ENCODE measurements at regions not wholly inside any gene's neighbourhood (a gene's known extent, or its start where the extent isn't known, plus 50 kb on each side); places are given as distances from the start of the nearest gene placed in this dataset.

DNA sequence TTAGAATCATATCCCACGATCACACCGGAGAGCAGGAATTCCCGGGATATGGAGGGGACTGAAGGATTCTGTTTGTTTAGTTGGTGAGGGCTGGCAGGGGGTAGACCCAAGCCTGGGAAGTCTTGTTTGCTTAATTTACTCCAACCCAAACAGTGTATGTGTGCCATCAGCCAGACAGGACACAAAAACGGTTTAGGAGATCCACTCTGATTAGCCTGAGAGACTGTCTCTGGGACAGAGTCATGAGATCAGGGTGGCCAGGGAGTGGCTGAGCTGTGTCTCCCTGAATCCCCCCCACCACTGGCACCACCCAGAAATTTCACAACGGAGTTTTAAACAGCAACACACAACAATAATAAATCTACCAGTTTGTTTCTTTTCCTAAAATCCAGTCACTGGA lies 127.0 kb downstream of the RBFOX3 start:
- Histone ChIP-seq H3K27me3 (ENCODE audit: control insufficient read depth in 1 of 2, insufficient read depth in 2 of 2, low read length in 2 of 2) (peaks cover 31 to 48% of the 10 kb centered on the region in 2 donors), H3K36me3 (ENCODE audit: control insufficient read depth in 2 of 2, insufficient read depth in 2 of 2, low read length in 2 of 2) (no peaks in the 10 kb centered on the region), H3K9me3 (ENCODE audit: control insufficient read depth in 2 of 2, low read length in 2 of 2) (no peaks in the 10 kb centered on the region), H3K27ac (ENCODE audit: low read length) (no peak overlapping the region), H3K4me1 (ENCODE audit: control insufficient read depth, insufficient read depth, low read length) (no peaks in the 10 kb centered on the region), H3K9ac (ENCODE audit: low read length in 2 of 2) (no peak overlapping the region), H3K4me3 (ENCODE audit: low read length in 2 of 2) (no peak overlapping the region)

DNA sequence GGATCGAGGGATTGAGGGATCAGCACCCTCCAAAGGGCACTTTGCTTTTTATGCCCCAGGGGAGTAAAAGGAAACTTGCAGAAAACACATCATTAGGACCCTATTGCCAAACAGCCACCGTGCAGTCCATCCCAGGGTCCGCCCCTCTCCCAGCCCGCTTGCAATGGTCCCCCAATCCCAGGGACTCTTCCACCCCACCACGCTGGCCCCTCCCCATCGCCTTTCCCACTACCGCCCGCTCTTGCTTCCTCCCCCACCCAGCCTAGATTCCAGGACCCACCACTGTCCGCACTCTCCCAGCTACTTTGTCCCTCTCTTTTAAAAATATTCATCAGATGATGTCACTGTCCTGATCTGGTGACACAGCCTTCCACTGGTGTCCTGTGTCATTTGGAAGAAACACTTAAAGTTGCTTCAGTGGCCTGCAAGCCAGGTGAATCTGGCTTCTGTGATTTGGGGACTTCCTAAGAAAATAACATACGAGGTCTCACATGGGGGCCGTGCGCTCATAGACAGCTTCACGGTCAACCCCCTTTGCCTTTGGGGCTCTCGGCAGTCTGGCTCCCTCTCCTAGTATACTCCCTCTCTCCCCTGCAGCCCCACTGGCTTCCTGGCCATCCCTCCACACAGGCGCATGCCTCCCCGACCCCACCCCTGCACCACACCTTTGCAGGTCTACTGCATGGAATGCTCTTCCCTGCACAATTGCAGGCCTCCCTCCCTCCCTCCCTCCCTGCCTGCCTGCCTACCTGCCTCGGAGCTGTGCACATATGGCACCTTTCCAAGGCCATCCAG lies 127.9 kb downstream of the RBFOX3 start:
- peaks cover 3% of the 10 kb centered on the region for H3K4me1 ChIP-seq (ENCODE audit: control insufficient read depth, insufficient read depth, low read length)
- H3K27ac ChIP-seq (ENCODE audit: low read length) = no peak overlapping the region
- H3K27me3 ChIP-seq (ENCODE audit: control insufficient read depth in 1 of 2, insufficient read depth in 2 of 2, low read length in 2 of 2) = peaks cover 31 to 53% of the 10 kb centered on the region in 2 donors
- H3K9ac ChIP-seq (ENCODE audit: low read length in 2 of 2) = no peak overlapping the region
- no peak overlapping the region for H3K4me3 ChIP-seq (ENCODE audit: low read length in 2 of 2)
- no peaks in the 10 kb centered on the region for H3K9me3 ChIP-seq (ENCODE audit: control insufficient read depth in 2 of 2, low read length in 2 of 2)
- H3K36me3 ChIP-seq (ENCODE audit: control insufficient read depth in 2 of 2, insufficient read depth in 2 of 2, low read length in 2 of 2) = no peaks in the 10 kb centered on the region

DNA sequence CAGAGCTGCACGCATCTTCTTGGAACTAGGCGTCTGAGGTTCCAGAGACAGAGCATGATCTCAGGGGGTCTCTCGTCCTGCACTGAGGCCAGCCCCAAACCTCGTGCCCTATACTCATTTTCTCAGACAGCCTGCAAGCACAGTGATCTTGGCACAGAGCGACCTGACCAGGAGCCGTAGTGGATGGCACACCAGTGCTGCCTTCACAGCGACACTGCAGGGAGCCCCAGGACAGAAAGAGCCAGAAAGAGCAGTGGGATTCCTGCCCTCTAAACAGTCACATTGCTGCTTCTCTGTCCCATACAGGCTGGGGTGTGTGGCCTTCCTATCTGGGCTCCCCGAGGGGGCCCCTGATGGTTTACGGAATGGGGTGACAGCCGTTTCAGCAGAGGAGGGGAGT lies 131.0 kb downstream of the RBFOX3 start:
- Histone ChIP-seq H3K4me3 (ENCODE audit: low read length in 2 of 2) (no peak overlapping the region), H3K36me3 (ENCODE audit: control insufficient read depth in 2 of 2, insufficient read depth in 2 of 2, low read length in 2 of 2) (no peaks in the 10 kb centered on the region), H3K9me3 (ENCODE audit: control insufficient read depth in 2 of 2, low read length in 2 of 2) (no peaks in the 10 kb centered on the region), H3K4me1 (ENCODE audit: control insufficient read depth, insufficient read depth, low read length) (peaks cover 6% of the 10 kb centered on the region), H3K27me3 (ENCODE audit: control insufficient read depth in 1 of 2, insufficient read depth in 2 of 2, low read length in 2 of 2) (peaks cover 37 to 51% of the 10 kb centered on the region in 2 donors), H3K9ac (ENCODE audit: low read length in 2 of 2) (no peak overlapping the region), H3K27ac (ENCODE audit: low read length) (no peak overlapping the region)

DNA sequence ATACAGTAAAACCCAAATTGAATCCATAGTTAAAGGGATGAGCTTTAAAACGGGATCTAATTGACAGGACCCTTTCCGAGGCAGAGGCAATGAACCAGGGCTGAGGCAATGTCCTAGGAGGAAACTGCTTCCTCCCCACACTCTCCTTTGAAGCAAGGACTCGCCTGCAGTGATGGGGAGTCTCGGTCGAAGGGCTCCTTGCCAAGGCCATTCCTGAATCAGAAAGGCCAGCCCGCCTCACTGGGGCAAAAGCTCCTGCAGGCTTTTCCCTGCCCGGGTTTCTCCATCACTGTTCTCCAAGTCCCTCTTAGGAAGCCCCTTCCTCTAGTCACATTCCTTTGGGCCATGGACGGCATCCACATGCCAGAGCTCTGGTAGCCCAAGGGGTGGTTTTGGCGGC lies 132.0 kb downstream of the RBFOX3 start:
- peaks cover 37 to 49% of the 10 kb centered on the region in 2 donors for H3K27me3 ChIP-seq (ENCODE audit: control insufficient read depth in 1 of 2, insufficient read depth in 2 of 2, low read length in 2 of 2)
- H3K9ac ChIP-seq (ENCODE audit: low read length in 2 of 2) = no peak overlapping the region
- H3K9me3 ChIP-seq (ENCODE audit: control insufficient read depth in 2 of 2, low read length in 2 of 2) = no peaks in the 10 kb centered on the region
- peaks cover 6% of the 10 kb centered on the region for H3K4me1 ChIP-seq (ENCODE audit: control insufficient read depth, insufficient read depth, low read length)
- H3K36me3 ChIP-seq (ENCODE audit: control insufficient read depth in 2 of 2, insufficient read depth in 2 of 2, low read length in 2 of 2) = no peaks in the 10 kb centered on the region
- H3K4me3 ChIP-seq (ENCODE audit: low read length in 2 of 2) = no peak overlapping the region
- H3K27ac ChIP-seq (ENCODE audit: low read length) = no peak overlapping the region

DNA sequence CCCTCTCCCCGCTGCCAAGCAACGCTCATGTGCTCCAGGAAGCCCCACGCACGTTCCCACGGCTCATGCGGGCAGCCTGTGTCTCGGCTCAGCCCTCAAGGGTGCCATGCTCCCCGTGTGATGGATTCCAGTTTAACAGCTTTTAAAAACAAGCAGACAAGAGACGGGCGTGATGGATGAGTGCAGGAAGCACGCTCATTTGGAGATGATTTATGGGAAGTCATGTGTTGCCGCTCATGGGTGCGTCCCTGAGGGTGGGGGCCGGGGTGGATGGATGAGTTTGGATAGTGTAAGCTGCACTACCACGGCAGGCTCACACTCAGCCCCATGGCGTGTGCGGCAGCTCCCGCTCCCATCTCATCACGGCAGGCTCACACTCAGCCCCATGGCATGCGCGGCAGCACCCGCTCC lies 132.8 kb downstream of the RBFOX3 start:
- peak overlapping the region in 1 of 2 donors; percentile 20 for H3K4me3 ChIP-seq (ENCODE audit: low read length in 2 of 2)
- no peaks in the 10 kb centered on the region for H3K9me3 ChIP-seq (ENCODE audit: control insufficient read depth in 2 of 2, low read length in 2 of 2)
- H3K27ac ChIP-seq (ENCODE audit: low read length) = no peak overlapping the region
- H3K27me3 ChIP-seq (ENCODE audit: control insufficient read depth in 1 of 2, insufficient read depth in 2 of 2, low read length in 2 of 2) = peaks cover 32 to 48% of the 10 kb centered on the region in 2 donors
- H3K9ac ChIP-seq (ENCODE audit: low read length in 2 of 2) = no peak overlapping the region
- H3K36me3 ChIP-seq (ENCODE audit: control insufficient read depth in 2 of 2, insufficient read depth in 2 of 2, low read length in 2 of 2) = no peaks in the 10 kb centered on the region
- peaks cover 6% of the 10 kb centered on the region for H3K4me1 ChIP-seq (ENCODE audit: control insufficient read depth, insufficient read depth, low read length)

DNA sequence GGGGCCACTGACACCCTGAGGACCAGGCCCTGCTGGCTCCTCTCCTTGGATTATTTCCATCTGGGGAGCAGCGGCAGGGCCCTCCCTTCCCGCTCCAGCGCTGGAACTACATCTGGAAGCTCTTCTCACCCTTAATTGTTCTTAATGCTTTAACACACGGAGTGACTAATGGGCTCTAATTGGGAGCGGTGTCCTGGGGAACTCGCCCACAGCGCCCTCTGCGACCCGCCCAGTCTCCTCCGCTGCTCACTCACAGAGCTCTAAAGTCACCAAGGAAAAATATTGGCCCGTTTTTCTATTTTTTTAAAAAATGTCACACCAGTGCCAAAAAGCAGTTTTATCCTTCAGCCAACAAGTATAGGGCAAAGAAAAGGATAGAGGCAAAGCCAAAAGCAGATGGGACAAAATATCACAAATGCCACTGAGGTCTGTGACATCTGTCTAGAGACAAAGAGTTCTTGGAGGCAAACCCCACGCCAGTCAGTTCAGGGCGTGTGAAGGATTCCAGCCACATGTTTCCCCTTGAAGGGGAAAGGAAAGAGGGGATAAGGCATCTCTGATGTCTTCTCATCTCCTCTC lies 134.7 kb downstream of the RBFOX3 start:
- peaks cover 0 to 3% of the 10 kb centered on the region in 2 donors for H3K9me3 ChIP-seq (ENCODE audit: control insufficient read depth in 2 of 2, low read length in 2 of 2)
- H3K9ac ChIP-seq (ENCODE audit: low read length in 2 of 2) = no peak overlapping the region
- H3K27me3 ChIP-seq (ENCODE audit: control insufficient read depth in 1 of 2, insufficient read depth in 2 of 2, low read length in 2 of 2) = peaks cover 30 to 37% of the 10 kb centered on the region in 2 donors

DNA sequence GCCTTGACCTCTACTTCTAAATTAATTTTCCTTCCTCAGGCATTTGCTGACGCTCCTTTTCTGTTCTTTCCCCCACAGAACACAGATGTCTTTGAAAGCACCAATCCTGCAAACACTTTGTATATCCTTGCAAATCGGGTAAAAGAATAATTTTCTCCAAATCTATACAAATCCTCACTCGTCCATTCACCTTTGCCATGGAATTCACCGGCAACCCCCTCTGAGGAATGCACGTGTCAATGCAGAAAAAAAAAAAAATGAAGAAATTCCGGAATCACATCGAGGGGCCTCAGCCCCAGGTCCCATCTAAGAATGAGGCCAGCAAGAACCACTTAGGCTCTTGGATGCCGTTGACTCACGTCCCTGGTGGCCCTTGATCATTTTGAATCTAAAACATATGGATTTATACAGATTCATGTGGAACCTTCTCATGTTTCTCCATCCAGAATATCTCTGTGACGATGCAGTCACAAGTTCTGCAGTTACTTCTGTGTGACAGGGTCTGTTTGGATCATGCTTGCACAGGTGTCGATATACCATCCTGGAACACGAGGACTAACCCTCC lies 136.9 kb downstream of the RBFOX3 start:
- Histone ChIP-seq H3K27me3 (ENCODE audit: control insufficient read depth in 1 of 2, insufficient read depth in 2 of 2, low read length in 2 of 2) (peaks cover 16 to 31% of the 10 kb centered on the region in 2 donors), H3K9me3 (ENCODE audit: control insufficient read depth in 2 of 2, low read length in 2 of 2) (peaks cover 0 to 3% of the 10 kb centered on the region in 2 donors), H3K36me3 (ENCODE audit: control insufficient read depth in 2 of 2, insufficient read depth in 2 of 2, low read length in 2 of 2) (no peaks in the 10 kb centered on the region), H3K27ac (ENCODE audit: low read length) (no peak overlapping the region), H3K9ac (ENCODE audit: low read length in 2 of 2) (no peak overlapping the region), H3K4me3 (ENCODE audit: low read length in 2 of 2) (no peak overlapping the region), H3K4me1 (ENCODE audit: control insufficient read depth, insufficient read depth, low read length) (peaks cover 6% of the 10 kb centered on the region)

More for the DNA sequence above, 134.7 kb downstream of the RBFOX3 start:
- H3K36me3 ChIP-seq (ENCODE audit: control insufficient read depth in 2 of 2, insufficient read depth in 2 of 2, low read length in 2 of 2) = no peaks in the 10 kb centered on the region
- peaks cover 6% of the 10 kb centered on the region for H3K4me1 ChIP-seq (ENCODE audit: control insufficient read depth, insufficient read depth, low read length)
- H3K4me3 ChIP-seq (ENCODE audit: low read length in 2 of 2) = no peak overlapping the region
- no peak overlapping the region for H3K27ac ChIP-seq (ENCODE audit: low read length)

DNA sequence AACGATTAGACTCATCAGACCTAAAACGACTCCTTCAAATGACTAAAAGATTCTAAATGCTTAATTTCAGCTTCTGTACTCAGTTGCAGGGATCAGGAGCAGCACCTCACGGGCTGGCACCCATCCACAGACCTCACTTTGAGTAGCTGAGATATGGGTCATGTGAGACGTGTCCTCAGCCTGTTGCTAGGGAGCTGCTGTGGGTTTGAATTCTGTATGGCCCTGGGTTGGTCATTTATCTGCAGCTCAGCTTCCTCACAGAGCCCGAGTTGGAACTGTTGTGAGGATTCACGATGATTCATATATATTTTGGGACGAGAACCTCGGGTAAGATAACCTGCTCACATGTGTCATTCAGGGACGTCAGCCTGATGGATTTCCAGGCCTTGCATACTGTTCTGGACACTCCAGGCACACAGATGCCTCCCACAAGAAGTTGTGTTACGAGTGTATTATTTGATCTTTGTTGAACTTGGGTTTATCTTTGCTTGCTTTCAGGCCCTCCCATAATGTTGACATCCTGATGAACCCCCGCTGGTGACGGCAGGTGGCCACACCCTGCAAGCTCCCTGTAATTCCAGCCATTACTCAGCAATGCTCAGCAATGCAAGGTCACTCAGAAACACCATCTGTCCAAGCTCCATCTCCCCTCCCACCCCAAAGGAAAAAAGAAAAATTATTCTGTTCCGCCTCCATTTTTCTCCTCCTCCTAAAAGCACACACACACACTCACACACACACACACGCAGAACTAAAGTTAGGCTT lies 137.6 kb downstream of the RBFOX3 start:
- peaks cover 5% of the 10 kb centered on the region for H3K4me1 ChIP-seq (ENCODE audit: control insufficient read depth, insufficient read depth, low read length)
- peaks cover 0 to 3% of the 10 kb centered on the region in 2 donors for H3K9me3 ChIP-seq (ENCODE audit: control insufficient read depth in 2 of 2, low read length in 2 of 2)
- no peak overlapping the region for H3K27ac ChIP-seq (ENCODE audit: low read length)
- peaks cover 15 to 31% of the 10 kb centered on the region in 2 donors for H3K27me3 ChIP-seq (ENCODE audit: control insufficient read depth in 1 of 2, insufficient read depth in 2 of 2, low read length in 2 of 2)
- H3K36me3 ChIP-seq (ENCODE audit: control insufficient read depth in 2 of 2, insufficient read depth in 2 of 2, low read length in 2 of 2) = no peaks in the 10 kb centered on the region
- H3K9ac ChIP-seq (ENCODE audit: low read length in 2 of 2) = no peak overlapping the region
- H3K4me3 ChIP-seq (ENCODE audit: low read length in 2 of 2) = no peak overlapping the region

DNA sequence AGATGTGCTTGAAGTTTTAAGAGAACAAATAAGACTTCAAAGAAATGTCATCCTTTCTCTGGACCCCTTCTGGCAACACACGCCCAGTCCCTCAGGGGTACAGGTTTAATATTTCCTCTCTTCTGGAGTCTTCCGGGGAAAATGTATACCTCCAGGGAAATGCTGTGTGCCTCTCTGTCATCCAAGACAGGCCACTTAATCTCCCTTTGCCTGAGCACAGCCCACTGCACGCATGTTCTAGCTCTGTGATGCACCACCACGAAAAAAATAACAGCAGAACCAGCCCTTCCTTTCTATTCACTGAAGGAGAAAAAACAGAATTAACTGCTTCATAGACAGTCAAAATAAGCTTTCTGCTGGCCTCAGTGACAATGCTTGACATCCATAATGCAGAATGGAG lies 140.1 kb downstream of the RBFOX3 start:
- no peak overlapping the region for H3K9ac ChIP-seq (ENCODE audit: low read length in 2 of 2)
- H3K36me3 ChIP-seq (ENCODE audit: control insufficient read depth in 2 of 2, insufficient read depth in 2 of 2, low read length in 2 of 2) = no peaks in the 10 kb centered on the region
- H3K27me3 ChIP-seq (ENCODE audit: control insufficient read depth in 1 of 2, insufficient read depth in 2 of 2, low read length in 2 of 2) = peaks cover 13 to 30% of the 10 kb centered on the region in 2 donors

DNA sequence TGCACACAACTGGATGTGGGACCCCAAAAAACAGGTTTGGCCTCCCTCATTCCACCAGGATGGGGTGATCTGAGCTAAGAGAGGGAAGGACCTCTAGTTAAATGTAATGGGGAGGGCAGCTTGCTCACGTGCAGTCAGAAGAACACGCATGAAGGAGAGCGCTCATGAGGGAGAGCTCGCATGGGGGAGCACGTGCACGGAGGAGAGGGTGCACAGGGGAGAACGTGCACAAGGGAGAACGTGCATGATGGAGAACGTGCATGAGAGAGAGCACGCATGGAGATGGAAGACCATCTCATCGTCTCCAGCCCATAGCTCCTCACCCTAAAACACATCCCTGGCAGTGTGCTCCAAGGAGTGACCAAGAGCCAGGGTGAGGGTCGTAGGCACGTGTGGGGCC lies 141.2 kb downstream of the RBFOX3 start:
- Histone ChIP-seq H3K27me3 (ENCODE audit: control insufficient read depth in 1 of 2, insufficient read depth in 2 of 2, low read length in 2 of 2) (peaks cover 4 to 22% of the 10 kb centered on the region in 2 donors), H3K9ac (ENCODE audit: low read length in 2 of 2) (no peak overlapping the region), H3K27ac (ENCODE audit: low read length) (no peak overlapping the region), H3K9me3 (ENCODE audit: control insufficient read depth in 2 of 2, low read length in 2 of 2) (peaks cover 0 to 3% of the 10 kb centered on the region in 2 donors), H3K36me3 (ENCODE audit: control insufficient read depth in 2 of 2, insufficient read depth in 2 of 2, low read length in 2 of 2) (no peaks in the 10 kb centered on the region), H3K4me1 (ENCODE audit: control insufficient read depth, insufficient read depth, low read length) (no peaks in the 10 kb centered on the region), H3K4me3 (ENCODE audit: low read length in 2 of 2) (no peak overlapping the region)

More for the DNA sequence above, 140.1 kb downstream of the RBFOX3 start:
- Histone ChIP-seq H3K9me3 (ENCODE audit: control insufficient read depth in 2 of 2, low read length in 2 of 2) (peaks cover 0 to 3% of the 10 kb centered on the region in 2 donors), H3K27ac (ENCODE audit: low read length) (no peak overlapping the region), H3K4me1 (ENCODE audit: control insufficient read depth, insufficient read depth, low read length) (no peaks in the 10 kb centered on the region), H3K4me3 (ENCODE audit: low read length in 2 of 2) (no peak overlapping the region)
